HG02885 (cell line): ENCODE measurements at regions not wholly inside any gene's neighbourhood (a gene's known extent, or its start where the extent isn't known, plus 50 kb on each side); places are given as distances from the start of the nearest gene placed in this dataset.

Source experiments
- ATAC-seq: cut with Tn5 transposase; IDR thresholded peaks from one replicate; pipeline ENCODE4 v1.9.1; 2021; ENCODE audit warnings: mild to moderate bottlenecking; ENCODE audit not compliant: unreplicated experiment, poor library complexity

- ATAC-seq, result no peak
Measured at GRCh38 chrX:4380710-4381109, 667.3 kb upstream of the PRKX start.

- no peak for ATAC-seq
Measured at GRCh38 chrX:4379071-4379470, 665.6 kb upstream of the PRKX start.

- ATAC-seq, result no peak
Measured at GRCh38 chrX:4373791-4374190, 660.3 kb upstream of the PRKX start.

GRCh38 chrX:4358577-4358976 is 645.1 kb upstream of the PRKX start:
- ATAC-seq, result no peak

- no peak for ATAC-seq
Measured at GRCh38 chrX:4322916-4323315, 609.5 kb upstream of the PRKX start.

- no peak for ATAC-seq
Measured at GRCh38 chrX:4320436-4320947, 607.0 kb upstream of the PRKX start.

GRCh38 chrX:4315891-4316290 is 602.4 kb upstream of the PRKX start:
- ATAC-seq, result no peak

- ATAC-seq, result no peak
Measured at GRCh38 chrX:4314586-4314985, 601.1 kb upstream of the PRKX start.

GRCh38 chrX:4277122-4277521 is 563.7 kb upstream of the PRKX start:
- ATAC-seq, result no peak

- ATAC-seq, result no peak
Measured at GRCh38 chrX:4268676-4269075, 555.2 kb upstream of the PRKX start.

- no peak for ATAC-seq
Measured at GRCh38 chrX:4265036-4265435, 551.6 kb upstream of the PRKX start.

- peak; percentile 70 for ATAC-seq
Measured at GRCh38 chrX:4263030-4263803, 549.8 kb upstream of the PRKX start.

GRCh38 chrX:4253092-4253491 is 539.6 kb upstream of the PRKX start:
- no peak for ATAC-seq

GRCh38 chrX:4249401-4249800 is 536.0 kb upstream of the PRKX start:
- ATAC-seq, result no peak

GRCh38 chrX:4243759-4244158 is 530.3 kb upstream of the PRKX start:
- ATAC-seq, result no peak

- ATAC-seq, result peak; percentile 43
Measured at GRCh38 chrX:4240541-4241194, 527.2 kb upstream of the PRKX start.

GRCh38 chrX:4239650-4240540 is 526.4 kb upstream of the PRKX start:
- ATAC-seq, result peak; percentile 54

- no peak for ATAC-seq
Measured at GRCh38 chrX:4238916-4239315, 525.5 kb upstream of the PRKX start.

GRCh38 chrX:4225086-4225485 is 511.6 kb upstream of the PRKX start:
- no peak for ATAC-seq

- no peak for ATAC-seq
Measured at GRCh38 chrX:4206941-4207340, 493.5 kb upstream of the PRKX start.

GRCh38 chrX:4197971-4198370 is 484.5 kb upstream of the PRKX start:
- ATAC-seq, result no peak
